ENCODE measurements at regions not wholly inside any gene's neighbourhood (a gene's known extent, or its start where the extent isn't known, plus 50 kb on each side); places are given as distances from the start of the nearest gene placed in this dataset.
"Not testable (repeated sequence)": the region's sequence is repeated elsewhere in the genome, so short reads cannot be mapped to it uniquely, and the experiment has no call there.

GRCh38 chr11:29623144-29623722 lies 393.6 kb downstream of the KCNA4 start:
- no peak for DNase-seq (ENCODE audit: low spot score)

GRCh38 chr11:29616611-29617010 lies 400.2 kb downstream of the KCNA4 start:
- no peak for DNase-seq (ENCODE audit: low spot score)

GRCh38 chr11:29612423-29612822 lies 404.4 kb downstream of the KCNA4 start:
- DNase-seq (ENCODE audit: low spot score) = no peak

- no peak for DNase-seq (ENCODE audit: low spot score)
Observed at GRCh38 chr11:29606330-29607031, 410.3 kb downstream of the KCNA4 start.

GRCh38 chr11:29600151-29600575 lies 416.7 kb downstream of the KCNA4 start:
- DNase-seq (ENCODE audit: low spot score) = not testable (repeated sequence)

- DNase-seq (ENCODE audit: low spot score) = no peak
Observed at GRCh38 chr11:29584342-29584741, 432.5 kb downstream of the KCNA4 start.

GRCh38 chr11:29578806-29579205 lies 438.0 kb downstream of the KCNA4 start:
- DNase-seq (ENCODE audit: low spot score) = no peak

- DNase-seq (ENCODE audit: low spot score) = no peak
Observed at GRCh38 chr11:29564486-29564885, 452.3 kb downstream of the KCNA4 start.

GRCh38 chr11:29562183-29562582 lies 454.6 kb downstream of the KCNA4 start:
- DNase-seq (ENCODE audit: low spot score) = no peak

GRCh38 chr11:29553990-29554389 lies 462.8 kb downstream of the KCNA4 start:
- DNase-seq (ENCODE audit: low spot score) = no peak

- DNase-seq (ENCODE audit: low spot score) = no peak
Observed at GRCh38 chr11:29538339-29539036, 478.3 kb downstream of the KCNA4 start.

- DNase-seq (ENCODE audit: low spot score) = no peak
Observed at GRCh38 chr11:29534836-29535235, 482.0 kb downstream of the KCNA4 start.

GRCh38 chr11:29530961-29531360 lies 485.9 kb downstream of the KCNA4 start:
- DNase-seq (ENCODE audit: low spot score) = no peak

- DNase-seq (ENCODE audit: low spot score) = no peak
Observed at GRCh38 chr11:29527391-29527936, 489.4 kb downstream of the KCNA4 start.

GRCh38 chr11:29518389-29519174 lies 498.2 kb downstream of the KCNA4 start:
- no peak for DNase-seq (ENCODE audit: low spot score)

GRCh38 chr11:29511394-29511793 lies 505.4 kb downstream of the KCNA4 start:
- no peak for DNase-seq (ENCODE audit: low spot score)

- DNase-seq (ENCODE audit: low spot score) = no peak
Observed at GRCh38 chr11:29507376-29507775, 509.5 kb downstream of the KCNA4 start.

- no peak for DNase-seq (ENCODE audit: low spot score)
Observed at GRCh38 chr11:29495676-29496075, 521.2 kb downstream of the KCNA4 start.

GRCh38 chr11:29490938-29491337 lies 525.9 kb downstream of the KCNA4 start:
- no peak for DNase-seq (ENCODE audit: low spot score)

GRCh38 chr11:29486301-29486700 lies 530.5 kb downstream of the KCNA4 start:
- DNase-seq (ENCODE audit: low spot score) = no peak

GRCh38 chr11:29485641-29486040 lies 531.2 kb downstream of the KCNA4 start:
- no peak for DNase-seq (ENCODE audit: low spot score)

- DNase-seq (ENCODE audit: low spot score) = no peak
Observed at GRCh38 chr11:29484548-29484947, 532.3 kb downstream of the KCNA4 start.

Data from CD4-positive, alpha-beta T cell treated with Interleukin-15 for 4 hours (primary cell).